AG08395 (cell line): ENCODE measurements at regions not wholly inside any gene's neighbourhood (a gene's known extent, or its start where the extent isn't known, plus 50 kb on each side); places are given as distances from the start of the nearest gene placed in this dataset.

Experiments used
- DNase-seq: peaks from one replicate; pipeline ENCODE4 v3.0.0; 2012; ENCODE audit warnings: mixed read lengths, low spot score

DNA sequence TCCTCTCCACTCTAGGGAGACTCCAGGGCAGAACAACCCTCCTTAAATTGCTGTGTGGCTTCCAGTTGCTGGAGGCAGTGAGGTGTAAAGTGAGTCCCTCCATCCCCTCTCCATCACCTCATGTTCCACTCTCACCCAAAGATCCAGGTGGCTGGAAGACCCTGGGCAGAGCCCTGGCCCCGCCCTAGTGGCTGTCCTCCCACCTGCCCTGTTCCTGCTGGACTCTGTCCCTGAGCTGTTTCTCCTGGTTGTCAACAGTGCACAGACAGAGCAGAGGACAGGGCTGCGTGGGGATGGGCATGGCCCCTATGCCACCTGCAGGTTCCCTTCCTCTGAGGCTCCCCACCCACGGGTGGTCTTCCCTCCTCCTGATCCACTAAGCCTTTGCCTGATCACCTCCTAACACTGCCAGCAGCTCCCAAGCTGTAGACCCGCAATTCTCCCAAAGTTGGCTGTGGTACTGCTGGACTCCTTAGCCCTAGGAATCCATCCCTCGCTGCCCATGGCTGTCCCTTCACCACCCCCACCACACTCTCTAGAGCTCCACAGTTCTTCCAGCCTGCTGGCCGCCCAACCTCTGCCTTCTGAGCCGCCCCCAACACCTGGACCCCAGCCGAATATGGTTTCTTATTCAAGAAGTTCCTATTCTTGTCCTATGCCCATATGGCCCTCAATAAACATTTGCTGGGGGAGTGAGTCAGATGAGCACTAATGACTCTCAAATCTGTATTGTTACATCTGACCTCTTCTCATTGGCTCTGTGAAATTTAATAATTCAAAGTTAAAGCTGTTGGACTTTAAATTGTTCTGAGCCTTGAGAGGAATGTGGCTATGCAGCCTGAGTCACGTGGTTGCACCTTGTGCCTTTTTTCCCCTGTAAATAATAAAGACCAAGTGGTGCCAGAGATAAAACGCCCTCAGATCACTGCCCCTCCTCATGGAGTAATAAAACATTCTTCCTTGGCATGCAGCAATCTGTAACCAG, 260.0 kb upstream of the HS6ST1 start:
- DNase-seq: no peak

- no peak for DNase-seq
Measured at GRCh38 chr2:128579825-128580224, 261.2 kb upstream of the HS6ST1 start.

DNA sequence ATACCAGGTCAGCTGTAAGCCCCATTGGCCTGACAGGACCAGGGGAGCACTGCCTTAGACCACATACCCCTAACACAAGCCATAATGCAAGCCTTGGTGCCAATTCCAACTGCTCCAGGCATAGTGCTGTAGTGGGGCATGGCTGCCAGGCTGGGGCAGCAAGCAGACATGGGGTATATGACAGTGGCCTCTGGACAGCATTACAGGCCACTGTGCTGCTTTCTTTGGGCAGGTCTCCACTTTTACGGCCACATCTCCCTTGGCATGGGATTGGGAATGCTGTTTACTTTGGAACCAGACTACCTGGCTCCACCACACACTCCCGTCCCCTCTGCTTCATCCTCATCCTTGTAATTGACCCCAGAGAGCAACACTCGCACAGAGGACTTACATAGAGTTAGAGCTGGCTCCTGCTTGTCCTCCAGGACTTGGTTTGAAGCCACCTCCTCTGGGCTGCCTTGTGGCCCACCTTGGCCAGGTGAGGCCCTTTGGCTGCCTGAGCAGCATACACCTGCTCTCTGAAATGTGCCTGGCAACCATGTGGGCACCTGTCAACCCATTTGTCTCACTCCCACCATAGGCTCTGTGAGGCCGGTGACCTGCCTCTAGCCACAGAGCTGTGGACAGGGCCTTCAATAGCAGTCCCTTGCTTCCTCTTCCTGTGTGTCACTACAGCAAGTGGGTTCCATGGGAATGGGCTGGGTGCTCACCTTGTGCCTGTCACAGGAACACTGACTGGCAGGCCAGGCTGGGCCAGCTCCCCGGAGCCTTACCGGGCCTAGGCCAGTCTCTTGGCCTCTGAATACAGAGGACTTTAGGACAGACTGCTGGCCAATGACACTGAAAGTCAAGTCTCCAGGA, 262.6 kb upstream of the HS6ST1 start:
- DNase-seq: no peak

DNA sequence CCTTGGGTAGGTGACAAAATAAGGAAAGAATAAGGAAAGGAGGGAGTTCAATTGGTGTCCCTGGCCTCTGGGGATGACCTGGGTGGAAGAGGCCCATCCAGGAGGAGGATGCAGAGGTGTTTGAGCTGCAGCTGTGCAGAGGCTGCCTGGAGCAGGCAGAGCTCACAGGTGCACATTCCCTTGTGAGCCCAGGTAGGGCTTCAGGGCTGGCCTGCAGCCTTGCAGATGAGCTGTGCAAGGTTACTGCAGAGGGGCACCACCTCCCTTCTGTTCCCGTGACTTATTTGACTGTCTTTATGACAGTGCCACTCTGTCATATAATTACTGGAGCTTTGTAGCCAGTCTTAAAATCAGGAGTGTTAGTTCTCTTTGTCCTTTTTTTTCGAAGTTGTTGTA, 263.2 kb upstream of the HS6ST1 start:
- DNase-seq: no peak

GRCh38 chr2:128584296-128584890, 265.7 kb upstream of the HS6ST1 start:
- DNase-seq: peak; percentile 71

- peak; percentile 30 for DNase-seq
Measured at GRCh38 chr2:128585706-128586105, 267.0 kb upstream of the HS6ST1 start.

- DNase-seq: no peak
Measured at GRCh38 chr2:128589681-128590080, 271.0 kb upstream of the HS6ST1 start.

DNA sequence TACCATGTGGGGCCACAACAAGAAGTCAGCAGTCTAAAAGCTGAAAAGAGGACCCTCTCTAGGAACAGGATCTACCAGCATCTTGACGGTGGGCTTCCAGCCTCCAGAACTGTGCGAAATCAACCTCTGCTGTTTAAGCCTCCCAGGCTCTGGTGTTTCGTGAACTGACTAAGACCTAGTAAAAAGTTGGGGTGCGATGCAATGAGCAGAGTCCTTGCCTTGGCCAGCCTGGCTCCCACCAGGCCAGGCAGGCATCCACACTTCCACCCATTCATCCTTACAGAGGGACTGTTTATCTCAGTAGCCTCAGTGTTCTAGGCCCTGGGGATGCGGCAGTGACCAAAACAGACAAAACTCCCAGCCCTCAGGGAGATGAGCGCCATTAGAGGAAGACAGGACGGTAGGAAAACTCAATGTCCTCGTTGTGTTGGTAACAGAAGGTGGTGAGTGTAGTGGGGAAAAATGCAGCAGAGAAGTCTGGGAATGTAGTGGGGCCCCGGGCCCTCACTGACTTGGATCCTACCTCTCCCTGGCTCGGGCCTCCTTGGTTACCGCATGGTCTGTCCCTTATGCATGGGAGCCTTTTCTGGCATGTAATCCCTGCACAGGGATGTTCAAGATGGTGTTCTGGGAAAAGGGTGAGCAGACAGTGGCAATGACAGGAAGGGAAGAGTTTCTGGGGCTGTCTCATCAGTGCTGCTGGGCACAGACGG, 271.8 kb upstream of the HS6ST1 start:
- DNase-seq: no peak

GRCh38 chr2:128591022-128591860, 272.6 kb upstream of the HS6ST1 start:
- DNase-seq: no peak

- DNase-seq: no peak
Measured at GRCh38 chr2:128591861-128592822, 273.5 kb upstream of the HS6ST1 start.

- DNase-seq: no peak
Measured at GRCh38 chr2:128593518-128593878, 274.8 kb upstream of the HS6ST1 start.

- no peak for DNase-seq
Measured at GRCh38 chr2:128593879-128594650, 275.4 kb upstream of the HS6ST1 start.

DNA sequence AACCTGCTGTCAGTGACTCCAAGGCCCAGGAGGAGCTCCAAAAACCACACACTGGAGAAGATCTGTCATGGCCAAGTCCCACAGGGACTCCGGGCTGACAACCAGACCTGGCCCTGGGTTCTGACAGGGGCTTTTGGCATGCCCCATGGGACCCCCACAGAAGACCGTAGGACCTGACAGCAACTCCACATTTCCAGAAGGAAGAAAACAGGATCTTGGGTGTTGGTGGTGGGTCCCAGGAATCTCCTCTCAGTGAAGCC, 275.9 kb upstream of the HS6ST1 start:
- no peak for DNase-seq

DNA sequence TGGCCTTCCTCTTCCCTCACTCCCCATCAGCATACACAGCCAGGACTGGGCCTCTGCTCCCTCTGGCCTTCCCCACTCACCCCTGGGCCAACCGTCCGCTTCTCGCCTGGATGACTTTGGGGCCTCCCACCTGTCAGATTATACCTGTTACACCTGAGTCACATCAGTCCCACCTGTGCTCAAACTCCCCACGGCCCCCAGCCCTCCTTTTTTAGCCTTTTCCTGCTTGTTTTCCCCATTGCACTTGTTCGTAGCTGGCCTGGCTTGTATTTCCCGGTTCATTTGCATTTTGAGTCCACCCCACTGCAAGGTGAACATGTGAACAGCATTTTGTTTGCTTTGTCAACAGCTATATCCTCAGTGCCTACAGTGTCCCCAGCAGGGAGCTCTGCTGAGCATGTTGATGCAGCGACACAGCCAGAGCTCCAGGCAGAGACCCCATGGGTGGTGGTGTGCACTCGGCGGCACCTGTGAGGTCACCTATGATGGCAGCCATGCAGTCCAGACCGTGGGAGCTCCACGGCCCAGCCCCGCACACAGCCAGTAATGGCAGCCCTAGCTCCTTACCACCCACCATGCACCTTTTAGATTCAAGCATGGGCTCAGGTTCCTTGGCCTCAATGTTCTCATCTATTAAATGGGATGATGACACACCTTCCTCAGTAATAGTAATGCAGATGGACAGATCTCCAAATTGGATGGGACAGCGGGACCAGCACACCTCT, 276.4 kb upstream of the HS6ST1 start:
- no peak for DNase-seq

DNA sequence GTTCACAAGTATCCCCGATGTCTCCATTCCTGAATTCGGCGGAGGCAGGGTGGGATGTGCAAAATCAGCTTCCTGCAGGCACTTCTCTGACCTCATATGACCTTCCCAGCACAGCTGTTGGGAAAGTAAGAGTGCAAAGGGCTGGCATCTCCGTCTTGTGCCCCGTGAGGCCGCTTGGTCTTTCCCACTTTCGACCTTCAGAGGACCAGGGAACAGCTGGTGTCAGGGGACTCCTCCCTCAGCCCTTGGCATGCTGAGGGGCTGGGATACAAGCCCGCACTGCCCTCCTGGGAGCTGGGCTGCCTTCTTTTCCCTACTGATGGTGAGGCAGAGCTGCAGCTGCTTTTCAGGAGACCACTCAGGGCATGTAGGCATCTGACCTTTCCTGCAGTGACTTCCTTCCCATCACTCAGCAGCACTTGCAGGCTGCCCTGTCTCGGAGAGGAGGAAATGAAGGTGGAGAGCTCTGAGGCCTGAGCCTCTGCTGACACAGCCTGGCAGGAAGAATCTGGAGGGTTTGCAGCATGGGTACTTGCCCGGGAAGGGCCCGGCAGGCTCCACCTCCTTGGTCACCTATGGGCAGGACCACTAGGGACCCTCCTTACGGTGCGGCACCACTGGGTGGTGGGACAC, 277.2 kb upstream of the HS6ST1 start:
- DNase-seq: no peak

- DNase-seq: no peak
Measured at GRCh38 chr2:128596396-128597120, 277.9 kb upstream of the HS6ST1 start.

DNA sequence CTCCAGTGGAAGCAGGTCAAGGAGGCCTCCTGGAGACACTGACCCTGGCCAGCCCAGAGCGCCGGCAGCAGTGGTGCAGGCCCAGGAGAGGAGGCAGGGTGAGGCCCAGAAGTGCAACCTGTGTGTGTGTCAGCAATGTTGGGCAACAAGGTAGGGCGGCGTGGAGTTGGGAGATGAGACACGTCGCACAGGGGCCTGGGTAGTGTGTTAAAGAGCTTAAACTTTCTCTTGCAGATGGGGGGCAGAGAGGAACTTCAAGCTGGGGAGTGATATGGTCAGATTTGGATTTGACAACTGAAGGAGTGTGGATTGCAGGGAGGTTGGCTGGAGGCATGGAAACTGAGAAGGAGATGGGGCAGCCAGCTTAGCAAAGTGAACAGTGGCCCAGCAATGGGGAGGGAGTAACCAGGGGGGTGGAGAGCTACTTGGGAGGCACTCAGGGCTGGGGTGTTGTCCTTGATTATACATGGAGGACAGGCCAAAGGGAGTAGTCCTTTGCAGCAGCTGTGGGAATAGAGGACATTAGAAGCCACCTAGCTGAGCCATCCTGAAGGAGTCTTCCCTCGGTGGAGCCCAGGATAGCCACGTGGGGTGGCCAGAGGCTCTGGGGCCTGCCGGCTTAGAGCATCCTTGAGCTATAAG, 278.6 kb upstream of the HS6ST1 start:
- no peak for DNase-seq
